HG03432 (cell line): ENCODE measurements at regions not wholly inside any gene's neighbourhood (a gene's known extent, or its start where the extent isn't known, plus 50 kb on each side); places are given as distances from the start of the nearest gene placed in this dataset.
"Not testable (repeated sequence)": the region's sequence is repeated elsewhere in the genome, so short reads cannot be mapped to it uniquely, and the experiment has no call there.

Source experiments
- ATAC-seq: cut with Tn5 transposase; IDR thresholded peaks from one replicate; pipeline ENCODE4 v1.9.1; 2021; ENCODE audit warnings: mild to moderate bottlenecking, moderate library complexity; ENCODE audit not compliant: unreplicated experiment

DNA sequence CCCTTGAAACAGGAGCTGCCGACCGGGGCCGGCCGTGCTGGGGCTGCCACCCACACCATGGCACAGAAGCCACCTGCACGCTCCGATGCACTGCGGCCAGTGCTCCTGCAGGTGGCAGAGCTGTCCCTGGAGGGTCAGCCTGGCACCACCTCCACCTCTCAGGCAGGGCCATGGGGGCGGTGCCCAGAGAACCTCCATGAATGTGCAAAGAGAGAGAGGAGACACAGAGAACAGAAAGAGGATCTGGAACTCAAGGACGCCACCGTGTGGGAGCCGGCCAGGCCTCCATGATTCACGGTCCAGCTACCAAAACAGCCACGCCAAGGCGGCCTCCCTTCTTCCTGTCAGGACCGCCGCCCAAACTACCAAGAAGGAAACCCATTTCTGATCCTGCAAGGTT, 5397.7 kb upstream of the TPTE start:
- peak; percentile 50 for ATAC-seq

DNA sequence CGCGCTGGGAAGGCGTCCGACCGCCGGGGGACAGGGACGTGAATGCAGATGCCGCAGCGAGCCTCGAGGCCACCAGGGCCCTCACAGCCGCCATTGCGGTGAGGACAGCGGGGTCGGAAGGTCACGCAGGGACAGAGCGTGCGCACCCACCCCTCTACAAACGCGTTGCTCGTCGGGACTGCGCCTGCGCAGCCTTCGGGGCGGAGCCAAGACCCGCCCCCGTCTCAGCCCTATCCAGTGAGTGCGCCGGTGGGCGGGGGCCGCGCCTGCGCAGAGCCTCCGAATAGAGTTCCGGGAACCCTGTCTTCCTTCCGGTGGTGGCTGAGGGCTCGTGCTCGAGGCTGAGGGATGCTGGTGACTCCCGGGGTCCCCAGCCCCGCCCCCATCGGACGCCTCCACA, 5393.1 kb upstream of the TPTE start:
- peak; percentile 89 for ATAC-seq

DNA sequence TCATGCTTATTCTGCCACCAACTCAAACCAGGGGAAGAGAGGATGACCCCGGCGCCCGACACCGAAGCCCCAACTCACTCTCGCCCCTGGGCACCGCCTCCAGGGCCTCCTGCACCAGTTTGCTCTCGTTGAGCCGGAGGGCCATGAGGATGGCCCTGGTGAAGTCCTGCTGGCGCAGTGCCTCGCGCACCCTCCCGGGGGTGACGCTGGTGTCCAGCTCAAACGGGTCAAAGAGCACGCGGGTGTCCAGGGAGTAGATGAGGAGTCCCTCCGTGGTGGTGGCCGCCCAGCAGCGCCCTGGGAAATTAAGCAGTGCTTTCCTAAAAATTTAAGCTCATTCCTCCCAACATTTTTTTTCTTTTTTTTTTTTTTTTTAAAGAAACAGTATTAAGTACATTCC, 5387.6 kb upstream of the TPTE start:
- not testable (repeated sequence) for ATAC-seq

DNA sequence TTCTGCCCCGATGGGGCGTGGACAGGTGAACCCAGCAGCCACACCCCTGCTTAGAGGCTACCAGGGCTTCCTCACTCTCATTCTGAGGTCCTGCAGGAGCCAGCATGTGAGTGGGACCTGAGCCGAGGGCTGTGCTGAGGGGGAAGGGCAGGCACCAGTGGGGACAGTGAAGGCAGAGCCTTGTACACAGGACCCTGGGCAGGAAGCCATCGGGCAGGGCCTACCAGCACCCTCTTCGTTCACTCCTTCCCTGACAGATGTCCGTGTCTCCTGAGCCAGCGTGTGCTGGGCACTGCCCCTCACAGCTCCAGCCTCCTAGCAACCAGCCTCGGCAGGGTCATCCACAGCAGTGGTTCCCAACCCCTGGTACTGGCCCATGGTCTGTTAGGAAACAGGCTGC, 5385.0 kb upstream of the TPTE start:
- ATAC-seq = not testable (repeated sequence)

DNA sequence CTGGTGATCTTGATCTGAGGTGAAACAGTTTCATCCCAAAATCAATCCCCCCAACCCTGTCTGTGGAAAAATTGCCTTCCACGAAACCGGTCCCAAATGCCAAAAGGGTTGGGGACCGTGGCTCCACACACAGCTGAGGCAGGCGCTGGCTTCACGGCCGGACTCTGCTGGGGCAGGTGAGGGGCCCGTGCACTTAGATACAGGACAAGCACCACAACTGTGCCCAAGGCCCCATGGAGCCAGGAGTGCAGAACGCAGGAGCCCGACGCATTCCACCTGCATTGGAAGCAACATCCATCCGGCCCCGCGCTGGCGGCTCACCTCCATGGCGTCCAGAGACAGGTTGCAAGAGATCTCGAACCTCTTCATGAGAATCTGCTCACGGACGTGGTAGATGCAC, 5384.4 kb upstream of the TPTE start:
- ATAC-seq = not testable (repeated sequence)

DNA sequence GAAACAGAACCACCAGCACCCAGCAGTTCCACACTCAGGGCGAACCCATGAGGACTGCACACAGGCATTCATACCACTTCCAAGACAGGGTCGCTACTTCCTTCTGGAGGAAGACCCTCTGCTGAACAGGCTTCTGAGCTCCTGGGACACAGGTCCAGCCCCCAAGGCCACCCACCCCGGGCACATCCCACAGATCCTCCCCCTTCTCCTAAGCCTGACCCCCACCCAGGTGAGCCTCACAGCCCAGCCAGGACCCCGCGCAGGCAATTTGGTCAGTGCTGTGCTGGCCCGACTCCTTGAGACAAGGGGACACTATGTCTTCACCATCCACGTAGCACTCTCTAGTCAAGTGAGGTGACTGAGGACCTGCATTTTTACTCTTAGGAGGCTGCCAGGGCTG, 5382.7 kb upstream of the TPTE start:
- not testable (repeated sequence) for ATAC-seq

DNA sequence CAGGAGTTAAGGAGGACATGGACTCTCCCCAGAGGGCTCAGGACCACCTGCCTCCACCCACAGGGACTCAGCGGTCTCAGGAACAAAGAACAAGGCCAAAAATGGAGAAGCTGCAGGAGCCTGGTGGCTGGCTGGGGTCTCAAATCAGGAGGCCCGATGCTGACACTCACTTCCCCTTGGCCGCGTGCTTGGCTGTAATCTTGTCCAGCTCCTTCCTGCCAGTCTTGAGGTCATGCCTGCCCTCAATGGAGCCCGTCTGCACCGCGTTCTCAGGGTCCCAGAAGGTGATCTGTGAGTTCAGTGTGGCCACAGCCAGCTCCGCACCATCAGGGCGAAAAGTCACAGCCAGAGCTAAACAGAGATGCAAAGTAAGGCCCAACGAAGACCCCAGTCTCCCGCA, 5381.9 kb upstream of the TPTE start:
- ATAC-seq = not testable (repeated sequence)

DNA sequence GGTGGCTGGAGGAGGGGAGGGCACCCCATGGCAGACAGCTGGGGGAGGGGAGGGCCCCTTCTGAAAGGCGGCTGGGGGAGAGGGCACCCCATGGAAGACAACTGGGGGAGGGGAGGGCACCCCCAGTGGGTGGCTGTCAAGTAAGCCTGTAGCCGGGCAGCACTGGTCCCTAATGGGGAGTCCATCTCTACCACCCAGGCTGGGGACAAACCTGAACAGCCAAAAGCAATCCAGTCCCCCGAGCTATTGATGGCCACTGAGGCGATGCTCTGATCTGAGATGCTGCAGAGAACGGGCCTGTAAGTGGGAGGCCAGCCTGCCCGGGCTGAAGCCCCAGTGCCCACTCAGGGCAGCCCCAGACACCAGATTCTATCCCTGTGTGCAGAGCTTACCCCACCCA, 5378.4 kb upstream of the TPTE start:
- ATAC-seq = not testable (repeated sequence)

DNA sequence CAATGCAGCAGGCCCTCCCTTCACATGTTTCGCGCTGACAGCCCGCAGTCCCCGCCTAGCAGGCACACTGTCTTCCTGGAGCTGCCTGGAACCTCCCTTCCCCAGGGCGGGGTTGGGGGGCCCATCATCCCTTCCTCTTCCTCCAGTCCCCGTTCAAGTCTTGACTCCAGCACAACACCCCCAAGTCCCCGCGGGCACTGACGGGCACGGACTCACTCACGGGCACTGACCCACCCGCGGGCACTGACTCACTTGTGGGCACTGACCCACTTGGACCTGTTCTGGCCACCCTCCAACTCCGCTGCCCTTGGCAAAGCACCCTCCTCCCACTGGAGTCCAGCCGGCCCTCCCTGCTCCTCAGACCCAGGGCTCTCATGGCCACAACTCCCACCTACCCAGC, 5376.7 kb upstream of the TPTE start:
- not testable (repeated sequence) for ATAC-seq

DNA sequence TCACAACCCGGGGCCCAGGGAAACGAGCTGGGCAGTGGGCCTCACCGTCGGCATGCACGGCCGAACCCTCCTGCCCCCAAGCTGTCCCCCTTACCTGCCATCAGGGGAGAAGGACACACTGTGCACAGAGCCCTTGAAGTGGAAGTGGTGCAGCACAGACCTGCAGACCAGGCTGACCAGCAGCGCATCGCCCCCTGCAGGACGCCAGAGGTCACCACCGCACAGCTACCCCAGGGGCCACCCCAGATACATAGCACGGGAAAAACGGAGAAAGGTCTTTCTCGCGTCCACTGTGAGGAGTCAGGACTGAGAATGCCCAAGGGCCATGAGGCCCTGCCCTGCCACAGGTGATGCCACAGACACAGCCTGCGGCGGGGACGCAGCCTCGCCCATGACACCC, 5373.7 kb upstream of the TPTE start:
- not testable (repeated sequence) for ATAC-seq

DNA sequence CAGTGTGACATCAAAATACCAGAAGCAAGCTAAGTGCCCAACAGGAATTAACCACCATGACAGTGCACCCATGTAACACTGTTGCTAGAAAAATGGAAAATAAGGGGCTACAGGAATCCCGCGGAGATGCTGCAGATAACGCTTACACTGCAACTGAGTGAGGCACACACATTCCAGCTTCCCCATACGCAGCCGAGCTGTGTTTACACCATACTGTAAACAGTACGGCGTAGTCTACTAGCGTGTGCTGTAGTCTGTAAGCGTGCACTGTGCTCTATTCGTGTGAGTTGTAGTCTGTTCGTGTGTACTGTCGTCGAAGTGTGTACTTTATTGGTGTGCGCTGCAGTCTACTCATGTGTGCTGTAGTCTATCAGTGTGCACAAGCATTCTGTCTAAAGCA, 5372.2 kb upstream of the TPTE start:
- ATAC-seq = not testable (repeated sequence)

DNA sequence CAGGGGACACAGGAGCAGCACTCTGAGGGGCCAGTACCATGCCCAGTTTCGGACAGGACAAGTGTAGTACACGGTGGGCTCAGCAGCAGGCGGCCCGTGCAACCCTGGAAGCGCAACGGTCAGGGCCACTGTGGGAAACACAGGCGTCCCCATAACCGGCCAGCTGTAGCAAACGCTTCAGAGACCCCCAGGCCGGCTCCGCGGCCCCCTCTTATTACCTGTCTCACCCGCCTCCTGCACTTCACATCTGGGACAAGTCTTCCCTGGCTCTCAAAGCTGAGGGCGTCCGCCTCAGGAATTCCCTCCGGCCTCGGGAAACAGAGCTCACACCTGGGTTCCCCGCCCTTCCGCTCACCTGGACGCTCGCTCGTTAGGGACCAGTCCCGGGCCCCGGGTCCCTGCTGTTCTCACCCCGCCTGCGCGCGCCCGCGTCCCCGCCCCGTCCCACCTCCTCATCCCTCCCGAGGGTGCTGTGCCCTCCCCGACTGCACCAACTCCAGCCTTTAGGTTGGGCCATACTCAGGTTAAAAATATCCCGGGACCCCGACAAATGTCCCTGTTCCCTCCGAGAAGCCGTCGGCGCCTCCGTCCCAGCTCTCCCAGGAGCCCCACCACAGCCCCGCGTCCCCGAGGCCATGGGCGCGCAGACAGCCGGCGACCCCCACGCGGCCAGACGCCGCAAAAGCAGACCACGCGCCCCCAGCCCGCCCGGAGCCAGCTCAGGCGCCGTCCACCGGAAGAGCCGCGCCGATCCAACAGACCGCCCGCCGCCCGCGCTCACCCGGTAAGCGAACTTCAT, 5367.3 kb upstream of the TPTE start:
- ATAC-seq = not testable (repeated sequence)

DNA sequence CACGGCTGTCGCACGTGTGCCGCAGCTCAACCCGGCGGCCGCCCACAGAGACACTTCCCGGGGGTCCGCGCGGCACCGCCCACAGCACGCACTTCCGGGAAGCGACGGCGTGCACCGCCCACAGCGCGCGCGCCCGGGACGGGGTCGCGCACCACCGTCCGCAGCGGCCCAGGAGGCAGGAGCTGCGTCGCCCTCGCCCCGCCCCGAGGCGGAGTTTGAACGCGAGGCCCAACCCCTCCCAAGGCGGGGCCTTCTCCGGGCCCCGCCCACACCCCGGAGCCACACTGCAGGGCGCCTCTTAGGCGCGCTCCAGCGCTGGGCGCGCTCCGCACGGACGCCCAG, 5366.8 kb upstream of the TPTE start:
- ATAC-seq = peak; percentile 100

DNA sequence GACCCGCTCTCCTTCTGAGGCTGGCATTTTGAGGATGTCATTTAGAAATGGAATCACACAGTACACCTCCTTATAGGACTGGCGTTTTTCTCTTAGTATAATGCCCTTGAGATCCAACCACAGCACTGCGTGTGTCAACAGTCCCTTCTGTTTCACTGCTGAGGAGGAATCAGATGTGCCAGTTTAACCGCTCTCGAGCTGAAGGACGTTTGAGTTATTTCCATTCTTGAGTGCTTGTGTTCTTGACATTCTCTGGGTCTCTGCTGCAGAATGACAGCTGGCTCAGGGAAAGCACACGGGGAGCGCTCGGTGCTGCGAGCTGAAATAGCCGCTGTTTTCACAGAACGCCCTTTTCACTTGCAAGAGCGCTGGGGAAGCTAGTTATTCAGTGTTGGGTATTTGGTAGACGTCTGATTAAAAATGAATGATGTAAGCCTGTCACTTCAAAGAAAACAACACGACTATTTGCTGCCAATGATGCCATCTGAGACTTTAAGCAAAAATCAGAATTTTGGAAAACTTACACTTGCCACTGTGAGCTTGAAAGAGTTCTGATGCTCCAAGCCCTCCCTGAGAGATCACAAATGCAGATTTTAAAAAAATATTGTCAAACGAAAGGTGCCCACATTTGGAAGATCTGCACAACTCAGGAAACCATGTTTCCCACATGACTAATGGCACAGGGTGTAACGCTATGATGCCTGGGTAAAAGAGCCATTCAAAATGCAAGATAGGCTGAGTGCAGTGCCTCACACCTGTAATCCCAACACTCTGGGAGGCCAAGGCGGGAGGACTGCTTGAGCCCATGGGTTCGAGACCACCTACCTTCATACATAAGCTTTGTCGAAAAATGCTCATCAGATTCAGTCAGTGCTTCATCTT, 5358.4 kb upstream of the TPTE start:
- ATAC-seq = not testable (repeated sequence)

DNA sequence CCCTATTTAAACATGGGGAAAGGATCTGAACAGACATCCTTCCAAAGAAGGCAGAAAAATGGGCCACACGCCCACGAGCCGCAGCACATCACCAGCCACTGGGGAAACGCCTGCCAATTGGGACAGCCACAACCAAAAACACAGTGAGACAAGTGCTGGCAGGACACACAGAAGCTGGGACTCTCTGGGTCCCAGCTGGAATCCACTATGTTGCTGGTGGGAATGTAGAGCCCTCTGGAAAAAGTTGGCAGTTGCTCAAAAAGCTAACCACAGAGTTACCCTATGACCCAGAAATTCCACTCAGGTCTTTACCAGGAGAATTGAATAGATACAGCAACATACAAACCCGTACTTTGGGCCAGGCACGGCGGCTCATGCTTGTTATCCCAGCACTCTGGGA, 5355.6 kb upstream of the TPTE start:
- ATAC-seq = not testable (repeated sequence)
